IMR-90 (cell line): ENCODE measurements at regions not wholly inside any gene's neighbourhood (a gene's known extent, or its start where the extent isn't known, plus 50 kb on each side); places are given as distances from the start of the nearest gene placed in this dataset.

Experiments used
- RCOR1 ChIP-seq: IDR thresholded peaks from 2 replicates; pipeline ENCODE4 v1.6.1; 2012; ENCODE audit warnings: mild to moderate bottlenecking, low read length, improper control_type of control experiment; ENCODE audit not compliant: insufficient replicate concordance
- TF ChIP-seq, protein P1 (sequence below): conservative IDR thresholded peaks from 2 replicates; pipeline ENCODE4 v1.5.1; 2012; ENCODE audit warnings: mild to moderate bottlenecking, low read depth, low read length, improper control_type of control experiment

GRCh38 chr4:55272102-55272501 lies 73.9 kb upstream of the SRD5A3 start:
- TF ChIP-seq, protein P1, sequence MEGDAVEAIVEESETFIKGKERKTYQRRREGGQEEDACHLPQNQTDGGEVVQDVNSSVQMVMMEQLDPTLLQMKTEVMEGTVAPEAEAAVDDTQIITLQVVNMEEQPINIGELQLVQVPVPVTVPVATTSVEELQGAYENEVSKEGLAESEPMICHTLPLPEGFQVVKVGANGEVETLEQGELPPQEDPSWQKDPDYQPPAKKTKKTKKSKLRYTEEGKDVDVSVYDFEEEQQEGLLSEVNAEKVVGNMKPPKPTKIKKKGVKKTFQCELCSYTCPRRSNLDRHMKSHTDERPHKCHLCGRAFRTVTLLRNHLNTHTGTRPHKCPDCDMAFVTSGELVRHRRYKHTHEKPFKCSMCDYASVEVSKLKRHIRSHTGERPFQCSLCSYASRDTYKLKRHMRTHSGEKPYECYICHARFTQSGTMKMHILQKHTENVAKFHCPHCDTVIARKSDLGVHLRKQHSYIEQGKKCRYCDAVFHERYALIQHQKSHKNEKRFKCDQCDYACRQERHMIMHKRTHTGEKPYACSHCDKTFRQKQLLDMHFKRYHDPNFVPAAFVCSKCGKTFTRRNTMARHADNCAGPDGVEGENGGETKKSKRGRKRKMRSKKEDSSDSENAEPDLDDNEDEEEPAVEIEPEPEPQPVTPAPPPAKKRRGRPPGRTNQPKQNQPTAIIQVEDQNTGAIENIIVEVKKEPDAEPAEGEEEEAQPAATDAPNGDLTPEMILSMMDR, result no peak
- no peak for TF ChIP-seq RCOR1
